K562 (cell line): ENCODE measurements at regions not wholly inside any gene's neighbourhood (a gene's known extent, or its start where the extent isn't known, plus 50 kb on each side); places are given as distances from the start of the nearest gene placed in this dataset.
"Not testable (repeated sequence)": the region's sequence is repeated elsewhere in the genome, so short reads cannot be mapped to it uniquely, and the experiment has no call there.

Source experiments
- ATAC-seq: fragments of 200-7000 bp; cut with Tn5 transposase; 3 replicates; pipeline ENCODE4 v1.9.1; 2020; ENCODE audit warnings: moderate library complexity
- BruUV-seq: library from RNA; stranded (reverse); fragments of 400-500 nt; replicated peaks from 2 replicates; lab custom pipeline; 2021; lab: Mats Ljungman, UMichigan
- CTCF ChIA-PET: fragments of 300-600 bp; formaldehyde crosslinking; extraction: SDS; loops from one replicate; lab custom pipeline; 2021; ENCODE audit warnings: low intra/inter-chr PET ratio; lab: Yijun Ruan, JAX
- POLR2A ChIA-PET: fragments of 300-600, 350-650 bp; sonication (Branson Sonifier 250); formaldehyde crosslinking; extraction: SDS; loops from one replicate; lab custom pipeline; 2021; ENCODE audit warnings: antibody characterized with exemption, inconsistent platforms; lab: Yijun Ruan, JAX
- DNase-seq, 4 experiments: peaks; one replicate each; pipeline versions ENCODE4 v3.0.0 to v3.0.0-alpha.2; 2011 to 2018; ENCODE audit warnings: low spot score in 3 of 4, mixed read lengths in 3 of 4; ENCODE audit errors: extremely low read depth in 1 of 4
- FAIRE-seq: peaks from 2 replicates; lab custom pipeline; 2011; peaks lifted over from hg19 to GRCh38; lab: Jason Lieb, UNC
- H2AFZ ChIP-seq: 2 replicates; pipeline ENCODE4 v1.6.0; 2011; ENCODE audit warnings: low read depth, low read length, control low read depth, inconsistent platforms
- H3K27ac ChIP-seq: fragments of 200-600 bp; 3 replicates; pipeline ENCODE4 v1.8.0; 2011; ENCODE audit warnings: low read depth, mild to moderate bottlenecking, control low read depth, inconsistent platforms, low read length, moderate library complexity, mixed read lengths; ENCODE audit errors: extremely low read depth
- H3K27me3 ChIP-seq, 2 experiments: fragments of 300-600 bp in 1 of 2; 2 replicates in 1 of 2; 3 replicates in 1 of 2; pipeline versions ENCODE4 v1.6.0 to v1.8.0; 2011; ENCODE audit warnings: inconsistent platforms in 2 of 2, low read length in 2 of 2, mild to moderate bottlenecking in 1 of 2, mixed read lengths in 1 of 2, moderate library complexity in 1 of 2; ENCODE audit not compliant: control insufficient read depth in 2 of 2, insufficient read depth in 2 of 2
- H3K36me3 ChIP-seq: fragments of 300-600 bp; 3 replicates; pipeline ENCODE4 v1.8.0; 2011; ENCODE audit warnings: mild to moderate bottlenecking, low read length, inconsistent platforms; ENCODE audit not compliant: control insufficient read depth, insufficient read depth
- H3K4me1 ChIP-seq, 2 experiments: fragments of 200-600 bp in 1 of 2; replicated peaks in 1 of 2; 2 replicates in 1 of 2; 3 replicates in 1 of 2; pipeline versions ENCODE4 v1.5.1 to v1.8.0; 2011; ENCODE audit warnings: inconsistent platforms in 2 of 2, low read length in 2 of 2, mild to moderate bottlenecking in 1 of 2, mixed read lengths in 1 of 2, moderate library complexity in 1 of 2; ENCODE audit not compliant: control insufficient read depth in 2 of 2, insufficient read depth in 2 of 2
- H3K4me2 ChIP-seq: 2 replicates; pipeline ENCODE4 v1.6.1; 2011; ENCODE audit warnings: low read length, control low read depth, inconsistent platforms, mixed read lengths; ENCODE audit not compliant: insufficient read depth
- H3K4me3 ChIP-seq: fragments of 200-600 bp; sonication (generic), shearing (Covaris generic); 2 replicates; pipeline ENCODE4 v1.5.1; 2016; ENCODE audit warnings: control low read depth, inconsistent platforms
- H3K79me2 ChIP-seq: fragments of 200-600 bp; 3 replicates; pipeline ENCODE4 v1.8.0; 2011; ENCODE audit warnings: low read length, inconsistent platforms; ENCODE audit not compliant: control insufficient read depth, insufficient read depth
- H3K9ac ChIP-seq, 2 experiments: 2 replicates each; pipeline versions ENCODE4 v1.6.0 to v1.6.1; 2011; ENCODE audit warnings: low read depth in 2 of 2, low read length in 2 of 2, control low read depth in 1 of 2, inconsistent platforms in 1 of 2, mild to moderate bottlenecking in 1 of 2, mixed read lengths in 1 of 2; ENCODE audit not compliant: insufficient read depth in 1 of 2
- H3K9me1 ChIP-seq: one replicate; pipeline ENCODE4 v1.6.0; 2011; ENCODE audit warnings: inconsistent platforms, mild to moderate bottlenecking, low read length, moderate library complexity; ENCODE audit not compliant: control insufficient read depth, insufficient read depth
- H3K9me3 ChIP-seq: replicated peaks from 2 replicates; pipeline ENCODE4 v1.5.1; 2011; ENCODE audit warnings: low read depth, low read length, inconsistent platforms; ENCODE audit not compliant: control insufficient read depth, insufficient read depth
- H4K20me1 ChIP-seq: replicated peaks from 2 replicates; pipeline ENCODE4 v1.6.1; 2011; ENCODE audit warnings: low read length, inconsistent platforms, mixed read lengths; ENCODE audit not compliant: control insufficient read depth, insufficient read depth
- CAMTA2 ChIP-seq: fragments of 250-450 bp; sonication (Bioruptor Pico); conservative IDR thresholded peaks from 2 replicates; pipeline ENCODE4 v1.5.1; 2022
- DMBX1 ChIP-seq: fragments of 250-450 bp; sonication (Bioruptor Pico); IDR thresholded peaks from 2 replicates; pipeline ENCODE4 v1.8.0; 2022; ENCODE audit warnings: inconsistent platforms, mild to moderate bottlenecking, moderate library complexity, borderline replicate concordance
- FOSL1 ChIP-seq: fragments of 200-800 bp; sonication (Bioruptor generic); conservative IDR thresholded peaks from 2 replicates; pipeline ENCODE4 v1.6.1; 2016; ENCODE audit warnings: missing genetic modification characterization, missing compliant biosample characterization
- NELFE ChIP-seq: IDR thresholded peaks from 2 replicates; pipeline ENCODE4 v1.6.1; 2011; ENCODE audit warnings: mild to moderate bottlenecking; ENCODE audit not compliant: insufficient read depth, insufficient read length
- PML ChIP-seq: IDR thresholded peaks from 2 replicates; pipeline ENCODE4 v1.6.1; 2012; ENCODE audit warnings: low read length, inconsistent platforms
- RBM17 ChIP-seq: fragments of 200-400 bp; formaldehyde crosslinking; IDR thresholded peaks from 2 replicates; pipeline ENCODE4 v1.6.1; 2017; ENCODE audit warnings: low read depth, mild to moderate bottlenecking, low read length, borderline replicate concordance
- ZFP36 ChIP-seq: fragments of 150-350 bp; IDR thresholded peaks from 2 replicates; pipeline ENCODE4 v1.6.1; 2018; ENCODE audit warnings: low read length, low read depth; ENCODE audit not compliant: partially characterized antibody
- ZNF77 ChIP-seq: fragments of 250-450 bp; sonication (Bioruptor Pico); IDR thresholded peaks from 2 replicates; pipeline ENCODE4 v1.5.0; 2020
- WGBS: fragments of 100-300 bp; shearing (Covaris generic); methylation state at CpG from one replicate; pipeline ENCODE4 v1.1.6; 2016; ENCODE audit warnings: low coverage, mixed read lengths; ENCODE audit not compliant: insufficient coverage; ENCODE audit errors: missing lambda C conversion rate; 5-methylcytosine and 5-hydroxymethylcytosine counted together
- in situ Hi-C: fragments of 300-500 bp; cut with MboI; formaldehyde crosslinking; loops from 4 replicates; pipeline ENCODE4 v1.15.0; 2018; ENCODE audit warnings: inconsistent platforms, mixed read lengths
- intact Hi-C: fragments of 100-400 bp; cut with micrococcal nuclease; formaldehyde crosslinking; loops from 2 replicates; pipeline ENCODE4 v1.14.2; 2022
- TF ChIP-seq, protein P1 (sequence below): fragments of 200-800 bp; sonication (Bioruptor generic); IDR thresholded peaks from 2 replicates; pipeline ENCODE4 v1.6.1; 2016; ENCODE audit warnings: missing genetic modification characterization, missing compliant biosample characterization

GRCh38 chr9:108394726-108395125, 461.1 kb downstream of the ACTL7B start (continued):
- TF ChIP-seq DMBX1: no peak
- TF ChIP-seq FOSL1 (tag): no peak
- no peak for TF ChIP-seq ZNF77 (CRISPR knock-in tag)
- TF ChIP-seq, protein P1, sequence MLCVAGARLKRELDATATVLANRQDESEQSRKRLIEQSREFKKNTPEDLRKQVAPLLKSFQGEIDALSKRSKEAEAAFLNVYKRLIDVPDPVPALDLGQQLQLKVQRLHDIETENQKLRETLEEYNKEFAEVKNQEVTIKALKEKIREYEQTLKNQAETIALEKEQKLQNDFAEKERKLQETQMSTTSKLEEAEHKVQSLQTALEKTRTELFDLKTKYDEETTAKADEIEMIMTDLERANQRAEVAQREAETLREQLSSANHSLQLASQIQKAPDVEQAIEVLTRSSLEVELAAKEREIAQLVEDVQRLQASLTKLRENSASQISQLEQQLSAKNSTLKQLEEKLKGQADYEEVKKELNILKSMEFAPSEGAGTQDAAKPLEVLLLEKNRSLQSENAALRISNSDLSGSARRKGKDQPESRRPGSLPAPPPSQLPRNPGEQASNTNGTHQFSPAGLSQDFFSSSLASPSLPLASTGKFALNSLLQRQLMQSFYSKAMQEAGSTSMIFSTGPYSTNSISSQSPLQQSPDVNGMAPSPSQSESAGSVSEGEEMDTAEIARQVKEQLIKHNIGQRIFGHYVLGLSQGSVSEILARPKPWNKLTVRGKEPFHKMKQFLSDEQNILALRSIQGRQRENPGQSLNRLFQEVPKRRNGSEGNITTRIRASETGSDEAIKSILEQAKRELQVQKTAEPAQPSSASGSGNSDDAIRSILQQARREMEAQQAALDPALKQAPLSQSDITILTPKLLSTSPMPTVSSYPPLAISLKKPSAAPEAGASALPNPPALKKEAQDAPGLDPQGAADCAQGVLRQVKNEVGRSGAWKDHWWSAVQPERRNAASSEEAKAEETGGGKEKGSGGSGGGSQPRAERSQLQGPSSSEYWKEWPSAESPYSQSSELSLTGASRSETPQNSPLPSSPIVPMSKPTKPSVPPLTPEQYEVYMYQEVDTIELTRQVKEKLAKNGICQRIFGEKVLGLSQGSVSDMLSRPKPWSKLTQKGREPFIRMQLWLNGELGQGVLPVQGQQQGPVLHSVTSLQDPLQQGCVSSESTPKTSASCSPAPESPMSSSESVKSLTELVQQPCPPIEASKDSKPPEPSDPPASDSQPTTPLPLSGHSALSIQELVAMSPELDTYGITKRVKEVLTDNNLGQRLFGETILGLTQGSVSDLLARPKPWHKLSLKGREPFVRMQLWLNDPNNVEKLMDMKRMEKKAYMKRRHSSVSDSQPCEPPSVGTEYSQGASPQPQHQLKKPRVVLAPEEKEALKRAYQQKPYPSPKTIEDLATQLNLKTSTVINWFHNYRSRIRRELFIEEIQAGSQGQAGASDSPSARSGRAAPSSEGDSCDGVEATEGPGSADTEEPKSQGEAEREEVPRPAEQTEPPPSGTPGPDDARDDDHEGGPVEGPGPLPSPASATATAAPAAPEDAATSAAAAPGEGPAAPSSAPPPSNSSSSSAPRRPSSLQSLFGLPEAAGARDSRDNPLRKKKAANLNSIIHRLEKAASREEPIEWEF (CRISPR knock-in tag): no peak
- TF ChIP-seq PML: no peak
- no peak for TF ChIP-seq ZFP36
- TF ChIP-seq RBM17: no peak
- TF ChIP-seq CAMTA2 (CRISPR knock-in tag): no peak
- no peak for TF ChIP-seq NELFE

DNA sequence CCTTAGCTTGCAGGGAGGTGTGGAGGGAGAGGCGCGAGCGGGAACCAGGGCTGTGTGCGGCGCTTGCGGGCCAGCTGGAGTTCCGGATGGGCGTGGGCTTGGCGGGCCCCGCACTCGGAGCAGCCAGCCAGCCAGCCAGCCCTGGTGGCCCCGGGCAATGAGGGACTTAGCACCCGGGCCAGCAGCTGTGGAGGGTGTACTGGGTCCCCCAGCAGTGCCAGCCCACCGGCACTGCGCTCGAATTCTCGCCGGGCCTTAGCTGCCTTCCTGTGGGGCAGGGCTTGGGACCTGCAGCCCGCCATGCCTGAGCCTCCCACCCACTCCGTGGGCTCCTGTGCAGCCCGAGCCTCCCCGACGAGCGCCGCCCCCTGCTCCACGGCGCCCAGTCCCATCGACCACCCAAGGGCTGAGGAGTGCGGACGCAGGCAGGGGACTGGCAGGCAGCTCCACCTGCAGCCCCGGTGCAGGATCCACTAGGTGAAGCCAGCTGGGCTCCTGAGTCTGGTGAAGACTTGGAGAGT, 462.2 kb downstream of the ACTL7B start:
- H3K9me3 ChIP-seq, H2AFZ ChIP-seq, intact Hi-C loops, in situ Hi-C loops, DNase-seq, H3K4me1 ChIP-seq, H3K79me2 ChIP-seq, BruUV-seq, FAIRE-seq, H4K20me1 ChIP-seq, CTCF ChIA-PET, H3K9me1 ChIP-seq, H3K27ac ChIP-seq, ATAC-seq, POLR2A ChIA-PET, H3K4me3 ChIP-seq, H3K27me3 ChIP-seq, H3K36me3 ChIP-seq, H3K9ac ChIP-seq, H3K4me2 ChIP-seq: not testable (repeated sequence)
- 4% methylated on average over 9 of the region's 31 CpGs for WGBS
